ENCODE measurements at regions not wholly inside any gene's neighbourhood (a gene's known extent, or its start where the extent isn't known, plus 50 kb on each side); places are given as distances from the start of the nearest gene placed in this dataset.
"Not testable (repeated sequence)": the region's sequence is repeated elsewhere in the genome, so short reads cannot be mapped to it uniquely, and the experiment has no call there.

GRCh38 chr15:36039996-36040572 lies 494.1 kb upstream of the DPH6 start:
- no peak for DNase-seq (ENCODE audit: low read depth in 3 of 3, low spot score in 2 of 3)

DNA sequence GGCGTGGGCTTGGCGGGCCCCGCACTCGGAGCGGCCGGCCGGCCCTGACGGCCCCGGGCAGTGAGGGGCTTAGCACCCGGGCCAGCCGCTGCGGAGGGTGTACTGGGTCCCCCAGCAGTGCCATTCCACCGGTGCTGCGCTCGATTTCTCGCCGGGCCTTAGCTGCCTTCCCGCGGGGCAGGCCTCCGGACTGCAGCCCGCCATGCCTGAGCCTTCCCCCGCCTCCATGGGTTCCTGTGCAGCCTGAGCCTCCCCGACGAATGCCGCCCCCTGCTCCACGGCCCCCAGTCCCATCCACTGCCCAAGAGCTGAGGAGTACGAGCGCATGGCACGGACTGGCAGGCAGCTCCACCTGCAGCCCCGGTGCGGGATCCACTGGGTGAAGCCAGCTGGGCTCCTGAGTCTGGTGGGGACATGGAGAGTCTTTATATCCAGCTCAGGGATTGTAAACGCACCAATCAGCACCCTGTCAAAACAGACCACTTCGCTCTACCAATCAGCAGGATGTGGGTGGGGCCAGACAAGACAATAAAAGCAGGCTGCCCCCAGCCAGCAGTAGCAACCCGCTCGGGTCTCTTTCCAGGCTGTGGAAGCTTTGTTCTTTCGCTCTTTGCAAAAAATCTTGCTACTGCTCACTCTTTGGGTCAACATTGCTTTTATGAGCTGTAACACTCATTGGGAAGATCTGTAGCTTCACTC lies 501.2 kb upstream of the DPH6 start:
- not testable (repeated sequence) for DNase-seq (ENCODE audit: low read depth in 3 of 3, low spot score in 2 of 3)

DNA sequence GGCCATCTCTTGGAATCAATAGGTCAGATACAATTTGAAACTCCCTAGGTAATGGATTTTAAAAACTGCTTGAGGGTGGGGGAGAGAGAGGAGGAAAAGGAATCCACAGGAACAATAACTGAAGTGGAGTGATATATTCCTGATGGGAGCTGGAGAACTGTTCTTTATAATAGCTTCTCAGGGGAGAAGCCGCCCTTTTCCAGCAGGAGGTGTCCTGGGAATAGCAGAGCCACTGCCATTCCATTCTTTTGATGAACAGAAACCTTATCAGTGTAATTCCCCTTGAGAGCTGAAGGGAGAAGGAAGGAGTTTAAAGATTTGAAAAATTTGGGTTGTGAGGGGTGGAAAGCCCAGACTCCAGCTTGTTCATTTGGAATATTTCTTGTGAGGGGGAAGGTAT lies 504.9 kb upstream of the DPH6 start:
- no peak for DNase-seq (ENCODE audit: low read depth in 3 of 3, low spot score in 2 of 3)

GRCh38 chr15:36052641-36053040 lies 506.7 kb upstream of the DPH6 start:
- DNase-seq (ENCODE audit: low read depth in 3 of 3, low spot score in 2 of 3): not testable (repeated sequence)

DNA sequence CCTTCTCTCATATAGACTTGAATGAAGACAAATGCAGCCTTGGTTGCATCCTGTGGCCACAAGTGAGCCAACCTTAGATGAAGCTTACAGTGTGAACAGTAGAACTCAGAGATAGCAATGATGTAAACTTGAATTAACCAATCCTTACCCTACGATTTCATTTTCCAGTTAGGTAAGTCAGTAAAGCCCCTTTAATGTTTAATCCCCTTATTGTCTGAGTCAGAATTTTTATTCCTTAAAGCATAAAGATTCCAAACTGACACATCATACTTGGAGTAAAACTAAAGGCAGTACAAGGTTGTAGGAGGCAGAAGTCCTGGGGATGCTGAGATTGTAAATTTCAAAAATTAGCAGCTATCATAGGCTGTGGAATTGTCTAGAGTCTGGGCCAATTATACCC lies 507.8 kb upstream of the DPH6 start:
- DNase-seq (ENCODE audit: low read depth in 3 of 3, low spot score in 2 of 3): no peak

- no peak for DNase-seq (ENCODE audit: low read depth in 3 of 3, low spot score in 2 of 3)
Measured at GRCh38 chr15:36059596-36059995, 513.6 kb upstream of the DPH6 start.

DNA sequence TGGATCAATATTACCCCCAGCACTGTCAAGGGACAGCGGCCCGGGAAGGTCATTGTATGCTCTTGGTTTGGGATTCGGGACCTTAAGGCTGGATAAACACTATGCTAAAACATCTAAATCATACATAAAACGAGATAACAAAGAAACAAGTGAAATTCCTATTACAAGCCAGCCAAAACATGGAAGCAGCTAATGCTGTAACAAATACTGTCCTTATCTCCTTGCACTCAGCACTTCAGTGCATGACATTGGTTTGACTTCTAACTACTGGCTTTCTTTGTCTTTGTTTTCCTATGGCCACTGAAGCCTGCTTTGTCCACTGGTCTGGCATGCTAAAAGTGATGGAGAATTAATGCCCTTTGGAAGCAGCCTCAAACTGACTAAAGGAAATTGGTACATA lies 516.4 kb upstream of the DPH6 start:
- no peak for DNase-seq (ENCODE audit: low read depth in 3 of 3, low spot score in 2 of 3)

GRCh38 chr15:36066757-36067156 lies 512.7 kb upstream of the CDIN1 start:
- DNase-seq (ENCODE audit: low read depth in 3 of 3, low spot score in 2 of 3): no peak

DNA sequence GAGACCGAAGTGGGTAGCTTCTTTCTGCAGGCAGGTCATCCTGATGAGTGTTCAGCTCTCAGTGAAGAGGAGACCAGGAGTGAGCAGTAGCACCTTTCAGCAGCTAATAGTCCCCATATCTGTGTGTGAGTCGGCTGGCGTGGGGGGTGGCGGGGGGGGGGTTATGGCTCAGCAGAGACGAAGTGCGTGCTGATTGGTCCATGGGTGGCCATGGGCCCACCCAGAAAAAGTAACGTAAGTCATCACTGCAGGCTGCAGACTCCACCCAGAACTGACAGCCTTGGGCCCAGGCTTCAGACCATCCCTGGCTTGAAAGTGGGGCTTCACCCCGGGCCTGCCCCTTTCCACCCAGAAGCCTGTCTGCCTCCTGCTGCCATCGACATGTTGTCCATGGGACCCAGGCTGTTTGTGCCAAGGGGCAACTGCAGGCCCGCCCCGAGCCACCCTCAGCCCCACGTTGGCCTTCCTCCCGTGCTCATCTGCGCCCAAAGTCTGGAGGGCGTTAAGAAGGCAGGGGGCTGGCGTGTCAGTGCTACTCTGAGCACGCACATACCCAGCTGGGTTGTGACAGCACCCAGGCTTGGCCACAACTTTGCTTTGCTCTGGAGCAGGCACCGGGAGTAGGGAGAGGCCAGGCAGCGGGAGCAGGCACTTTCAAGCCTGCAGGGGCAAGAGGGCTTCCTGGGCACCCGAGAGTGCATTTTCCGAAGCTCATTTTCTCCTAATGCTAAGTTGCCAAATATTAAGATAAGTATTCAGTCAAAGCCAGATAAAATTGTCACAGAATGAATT lies 511.7 kb upstream of the CDIN1 start:
- DNase-seq (ENCODE audit: low read depth in 3 of 3, low spot score in 2 of 3): no peak

GRCh38 chr15:36075333-36075732 lies 504.1 kb upstream of the CDIN1 start:
- DNase-seq (ENCODE audit: low read depth in 3 of 3, low spot score in 2 of 3): no peak

GRCh38 chr15:36079021-36079420 lies 500.4 kb upstream of the CDIN1 start:
- DNase-seq (ENCODE audit: low read depth in 3 of 3, low spot score in 2 of 3): no peak

- DNase-seq (ENCODE audit: low read depth in 3 of 3, low spot score in 2 of 3): no peak
Measured at GRCh38 chr15:36080759-36081158, 498.7 kb upstream of the CDIN1 start.

DNA sequence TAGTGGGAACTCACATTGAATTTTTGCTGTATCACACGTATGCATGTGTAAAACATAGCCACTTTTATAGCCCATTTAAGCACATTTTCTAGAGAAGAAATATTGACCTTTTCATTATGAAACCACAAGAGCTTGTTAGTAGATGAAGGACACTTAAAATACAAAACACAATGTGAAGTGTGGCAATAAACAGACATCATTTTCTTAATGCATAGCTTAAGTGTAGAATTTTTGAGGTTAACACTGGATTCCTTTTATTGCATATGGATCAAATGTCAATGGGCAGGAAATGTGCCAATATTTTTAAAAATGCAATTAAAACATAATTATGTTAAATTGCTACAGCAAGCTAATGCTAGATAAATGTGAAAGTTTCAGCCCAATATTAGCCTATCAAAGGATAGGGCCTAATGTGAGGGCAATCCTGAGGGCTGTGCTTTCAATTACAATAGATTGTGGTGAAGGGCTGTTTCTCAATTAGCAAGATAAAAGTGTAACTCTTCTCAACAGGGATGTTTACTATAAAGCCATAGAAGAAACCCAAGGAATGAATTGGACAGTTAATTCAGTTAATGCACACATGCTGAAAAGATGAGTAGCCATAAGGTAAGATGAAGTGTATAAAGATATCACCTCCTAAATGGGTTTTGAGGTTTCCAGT lies 489.0 kb upstream of the CDIN1 start:
- no peak for DNase-seq (ENCODE audit: low read depth in 3 of 3, low spot score in 2 of 3)

- no peak for DNase-seq (ENCODE audit: low read depth in 3 of 3, low spot score in 2 of 3)
Measured at GRCh38 chr15:36106640-36107335, 472.6 kb upstream of the CDIN1 start.

DNA sequence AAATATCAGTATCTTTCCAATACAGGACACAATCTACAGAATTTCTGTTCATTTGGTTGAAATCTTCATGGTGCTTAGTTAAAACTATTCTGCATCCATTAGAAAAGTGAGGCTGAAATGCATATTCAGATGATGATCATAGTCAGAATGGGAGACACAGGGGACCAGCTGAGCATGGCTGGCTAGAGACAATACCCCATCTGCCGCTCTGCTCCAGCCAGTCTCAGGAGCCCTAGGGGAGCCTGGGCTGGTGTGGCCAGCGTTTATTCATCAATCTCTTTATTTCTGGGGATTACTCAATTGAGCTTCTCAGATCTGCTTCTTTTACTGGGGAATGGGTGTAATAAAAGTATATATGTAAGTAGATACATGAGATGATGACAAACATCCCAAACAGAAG lies 470.9 kb upstream of the CDIN1 start:
- no peak for DNase-seq (ENCODE audit: low read depth in 3 of 3, low spot score in 2 of 3)

GRCh38 chr15:36109943-36110658 lies 469.3 kb upstream of the CDIN1 start:
- DNase-seq (ENCODE audit: low read depth in 3 of 3, low spot score in 2 of 3): peak; percentile 8 to 19 (median 12)

- no peak for DNase-seq (ENCODE audit: low read depth in 3 of 3, low spot score in 2 of 3)
Measured at GRCh38 chr15:36110659-36110993, 468.8 kb upstream of the CDIN1 start.

- DNase-seq (ENCODE audit: low read depth in 3 of 3, low spot score in 2 of 3): no peak
Measured at GRCh38 chr15:36117296-36117787, 462.1 kb upstream of the CDIN1 start.

DNA sequence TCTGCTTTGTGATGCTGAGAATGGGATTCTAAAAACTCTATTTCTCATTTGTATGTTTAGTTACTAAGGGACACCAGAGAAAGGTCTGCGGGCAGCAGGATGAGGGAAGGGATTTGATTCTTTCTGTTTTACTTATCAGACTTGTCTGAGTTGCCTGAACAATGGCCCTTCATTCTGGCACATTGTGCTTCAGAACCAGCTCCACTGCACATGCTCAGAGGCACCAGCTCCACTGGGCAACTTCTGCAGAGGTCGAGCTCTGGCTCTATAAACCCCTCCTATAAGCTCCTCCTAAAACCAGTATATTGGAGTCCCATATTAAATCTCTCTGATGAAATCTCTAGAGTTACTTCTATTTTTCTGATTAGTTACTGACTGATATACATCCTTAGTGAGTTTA lies 453.2 kb upstream of the CDIN1 start:
- no peak for DNase-seq (ENCODE audit: low read depth in 3 of 3, low spot score in 2 of 3)

GRCh38 chr15:36130641-36131310 lies 448.6 kb upstream of the CDIN1 start:
- DNase-seq (ENCODE audit: low read depth in 3 of 3, low spot score in 2 of 3): no peak
